Activated CD8-positive, alpha-beta memory T cell treated with anti-CD3 and anti-CD28 coated beads, Interleukin-2, amount 50 U/mL, for 24 hours (primary cell): ENCODE measurements at regions not wholly inside any gene's neighbourhood (a gene's known extent, or its start where the extent isn't known, plus 50 kb on each side); places are given as distances from the start of the nearest gene placed in this dataset.

ENCODE experiments used
- DNase-seq: peaks from one replicate; pipeline ENCODE4 v3.0.0-alpha.2; 2020; ENCODE audit errors: extremely low read depth

- DNase-seq: no peak
Measured at GRCh38 chr9:126125577-126125976, 201.1 kb upstream of the MVB12B start.

GRCh38 chr9:126125992-126126409, 200.6 kb upstream of the MVB12B start:
- no peak for DNase-seq

DNA sequence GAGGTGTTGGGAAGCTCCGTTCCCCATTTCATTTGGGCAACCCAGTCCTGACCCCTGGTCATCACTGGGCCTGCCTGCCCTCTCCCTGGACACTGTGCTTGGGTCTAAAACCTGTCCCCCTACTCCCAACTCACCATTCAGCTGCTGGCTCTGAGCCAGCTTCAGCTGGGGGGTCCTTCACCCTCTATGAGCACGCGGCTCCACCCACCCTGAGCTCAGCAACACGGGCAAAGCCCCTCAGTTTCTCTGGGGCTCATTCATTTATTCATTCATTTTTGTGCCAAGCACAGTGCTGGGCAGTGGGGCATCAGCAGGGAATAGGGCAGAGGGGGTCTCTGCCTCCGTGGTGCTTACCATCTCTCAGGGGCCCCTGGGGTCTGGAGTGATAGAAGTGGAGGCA, 199.8 kb upstream of the MVB12B start:
- no peak for DNase-seq

DNA sequence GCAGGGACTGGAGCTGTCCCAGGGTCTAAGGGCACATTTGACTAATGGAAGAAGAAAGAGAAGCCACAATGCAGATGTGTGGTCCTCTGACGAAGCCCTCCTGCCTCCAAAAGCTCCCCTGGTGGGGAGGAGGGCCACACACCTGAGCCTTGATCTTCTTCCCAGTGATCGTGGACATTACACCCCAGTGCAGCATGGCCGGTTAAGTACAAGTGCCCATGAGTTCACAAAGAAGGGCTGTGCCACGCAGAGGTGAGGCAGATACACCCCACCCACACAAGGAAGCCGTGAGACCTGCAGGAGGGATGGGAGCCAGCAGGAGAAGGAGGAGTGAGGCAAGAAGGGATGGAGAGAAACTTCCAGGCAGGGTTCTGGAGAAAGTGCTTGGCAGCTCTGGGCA, 199.0 kb upstream of the MVB12B start:
- no peak for DNase-seq

GRCh38 chr9:126128494-126129142, 198.0 kb upstream of the MVB12B start:
- DNase-seq: no peak

DNA sequence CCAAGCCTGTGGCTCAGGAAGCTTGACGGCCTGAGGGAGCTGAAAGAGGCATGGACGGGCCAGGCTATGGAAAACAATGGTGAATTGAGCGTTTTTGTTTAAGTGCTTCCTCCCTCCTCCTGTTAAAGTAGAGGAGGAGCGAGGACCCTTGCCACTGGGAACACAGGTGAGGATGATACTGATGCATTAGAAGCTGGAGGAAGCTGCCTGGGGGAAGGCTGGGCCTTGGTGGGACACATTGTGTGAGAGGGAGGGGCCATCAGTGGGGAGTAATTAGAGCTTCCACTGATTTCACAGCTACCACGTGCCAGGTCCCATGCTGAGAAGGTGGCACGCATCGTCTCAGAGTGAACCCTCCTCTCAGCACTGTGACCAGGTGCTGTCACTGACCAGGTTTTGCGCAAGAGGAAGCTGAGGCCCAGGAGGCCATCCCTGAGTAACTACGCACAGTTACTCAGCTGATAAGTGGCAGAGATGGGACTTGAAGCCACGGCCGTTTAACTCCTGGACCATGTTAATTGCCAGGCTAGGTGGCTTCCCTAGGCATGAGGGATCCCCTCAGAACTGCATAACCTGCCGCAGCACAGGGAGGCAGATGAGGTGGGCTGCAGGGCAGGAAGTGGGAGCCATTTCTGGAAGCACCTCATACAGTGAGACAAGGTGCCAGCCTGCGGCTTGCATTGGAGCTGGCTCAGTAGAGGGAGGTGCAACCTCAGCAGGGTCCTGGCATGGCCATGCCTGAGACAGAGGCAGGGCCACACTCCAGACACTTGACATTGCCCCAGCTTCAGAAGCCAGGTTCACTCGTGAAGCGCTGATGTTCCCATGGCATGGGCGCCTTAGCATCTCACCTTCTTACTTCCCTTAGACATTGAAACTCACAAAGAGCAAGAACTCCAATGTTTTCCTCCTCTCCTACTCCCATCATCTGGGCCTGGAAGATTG, 195.3 kb upstream of the MVB12B start:
- DNase-seq: no peak

DNA sequence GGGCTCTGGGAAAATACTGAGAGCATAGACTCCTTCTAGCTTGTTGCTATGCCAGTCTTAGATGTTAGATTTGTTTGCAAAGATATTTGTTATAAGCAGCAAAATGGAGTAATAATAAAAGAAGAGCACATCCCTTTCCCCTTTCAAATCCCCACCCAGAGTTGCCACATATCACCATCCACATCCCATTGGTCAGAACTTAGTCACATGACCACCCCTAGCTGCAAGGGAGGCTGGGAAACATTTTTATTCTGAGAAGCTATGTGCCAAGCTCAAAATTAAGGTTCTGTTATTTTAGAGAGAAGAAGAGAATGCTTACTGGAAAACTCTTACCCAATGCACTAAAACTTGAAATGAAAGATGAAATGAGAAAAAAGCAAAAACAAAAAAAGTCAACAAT, 193.9 kb upstream of the MVB12B start:
- DNase-seq: no peak

DNA sequence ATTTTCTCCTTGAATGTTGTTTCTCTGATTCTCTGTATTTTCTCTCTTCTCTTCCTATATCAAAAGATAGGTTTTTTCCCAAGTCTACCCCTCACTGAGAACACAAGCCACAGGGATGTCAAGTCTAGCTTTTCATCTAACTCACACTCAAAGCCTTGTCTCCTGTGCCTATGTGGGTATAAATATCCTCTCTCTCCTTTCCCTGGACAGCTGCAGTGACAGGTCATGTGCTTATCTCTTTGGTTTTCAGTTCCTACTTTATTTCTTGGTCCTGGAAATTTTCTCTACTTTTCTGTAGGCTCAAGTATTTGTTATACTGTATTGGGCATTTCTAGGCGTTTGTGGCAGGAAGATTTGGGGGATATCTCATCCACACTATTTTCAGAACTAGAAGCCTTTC, 182.4 kb upstream of the MVB12B start:
- no peak for DNase-seq

GRCh38 chr9:126144603-126145456, 181.8 kb upstream of the MVB12B start:
- DNase-seq: no peak

DNA sequence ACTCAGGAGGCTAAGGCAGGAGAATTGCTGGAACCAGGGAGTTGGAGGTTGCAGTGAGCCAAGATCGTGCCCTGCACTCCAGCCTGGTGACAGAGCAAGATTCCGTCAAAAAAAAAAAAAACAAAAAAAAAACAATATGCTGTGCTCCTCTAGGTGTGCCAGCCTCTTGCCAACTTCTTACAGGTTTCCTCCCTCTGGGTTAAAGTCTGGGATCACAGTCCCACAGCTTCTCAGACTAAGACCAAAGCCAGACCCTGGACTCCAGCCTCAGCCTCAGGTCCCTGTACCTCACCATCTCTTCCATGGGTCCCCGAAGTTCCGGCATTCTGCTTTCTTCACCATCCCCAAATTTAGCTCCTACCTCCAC, 180.8 kb upstream of the MVB12B start:
- no peak for DNase-seq

DNA sequence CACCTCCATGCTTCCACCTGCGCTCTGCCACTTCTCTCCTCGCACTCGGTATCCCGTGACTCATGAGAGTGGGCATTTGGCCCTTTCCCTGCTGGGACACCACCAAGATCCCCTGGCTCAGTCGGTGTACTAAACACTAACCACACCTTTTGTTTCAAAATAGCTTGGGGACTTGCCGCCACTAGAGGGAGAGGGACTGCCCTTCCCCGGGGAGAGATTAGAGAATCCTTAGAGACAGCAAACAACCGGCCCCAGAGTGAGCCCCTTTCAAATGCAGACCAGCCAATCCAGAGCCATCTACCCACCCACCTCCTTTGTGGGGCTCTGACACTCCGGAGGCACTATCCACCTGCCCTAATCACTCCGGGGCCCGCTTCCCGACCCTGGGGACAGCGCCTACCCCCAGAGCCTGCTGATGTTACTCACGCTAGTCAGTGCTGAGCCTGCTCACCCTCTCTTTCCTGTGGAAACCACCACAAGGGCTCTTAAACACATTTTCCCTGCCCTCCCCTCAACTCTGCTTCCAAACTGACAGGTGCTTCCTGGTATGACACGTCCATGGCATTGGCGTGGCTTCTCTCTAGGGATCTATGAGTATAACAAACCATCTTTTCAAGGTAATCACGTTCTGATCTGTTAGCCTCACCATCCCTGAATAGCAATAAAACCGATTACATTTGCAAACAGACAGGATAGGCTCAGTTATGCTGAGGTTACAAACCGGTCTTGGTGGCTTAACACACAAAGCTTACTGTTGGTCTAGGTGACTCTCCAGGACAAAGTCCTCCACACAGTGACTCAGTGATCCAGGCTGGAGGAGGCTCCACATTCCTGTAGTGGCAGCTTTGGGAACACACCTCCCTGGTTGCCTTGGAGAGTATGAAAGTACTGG, 180.1 kb upstream of the MVB12B start:
- DNase-seq: peak; percentile 12

- no peak for DNase-seq
Measured at GRCh38 chr9:126147186-126147935, 179.3 kb upstream of the MVB12B start.

DNA sequence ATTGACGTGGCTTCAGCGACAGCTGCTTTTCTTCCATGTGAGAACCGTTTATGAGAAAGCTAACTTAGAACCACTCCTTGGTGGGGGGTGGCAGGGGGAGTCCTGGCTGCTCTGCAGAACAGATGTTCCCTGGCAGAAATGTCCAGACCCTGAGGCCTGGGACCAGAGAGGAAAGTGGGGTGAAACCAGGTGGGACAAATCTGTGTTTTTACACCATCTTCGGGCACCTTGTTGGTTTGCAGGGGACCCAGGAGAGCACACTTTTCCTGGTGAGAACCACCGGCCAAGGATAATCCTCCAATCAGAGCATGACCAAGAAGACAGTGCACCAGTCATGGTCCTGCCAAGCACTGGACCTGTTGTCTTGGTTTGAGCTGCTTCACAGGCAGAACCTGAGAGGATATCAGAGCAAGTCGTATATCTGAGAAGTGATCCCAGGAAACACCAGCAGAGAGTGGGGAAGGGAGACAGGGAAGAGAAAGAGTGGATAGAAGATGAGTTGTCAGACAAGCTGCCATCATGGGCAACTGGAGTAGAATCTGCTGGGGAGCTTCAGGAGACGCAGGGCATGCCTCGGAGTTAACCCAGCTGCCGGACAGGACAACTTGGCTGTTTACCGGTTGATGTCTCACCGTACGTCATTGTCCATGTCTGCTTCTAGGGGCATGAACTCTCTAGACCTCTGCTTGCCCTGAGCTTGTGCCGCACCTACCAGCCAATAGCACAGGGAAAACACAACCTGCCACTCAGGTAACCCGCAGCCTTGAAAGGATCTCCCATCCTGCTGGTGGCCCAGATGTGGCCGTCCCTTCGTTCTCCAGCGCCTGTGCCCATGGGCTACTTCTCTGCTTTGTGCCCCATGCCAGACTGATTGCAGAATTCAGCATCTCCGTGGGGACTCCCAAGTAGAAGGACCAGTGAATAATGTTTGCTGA, 178.4 kb upstream of the MVB12B start:
- DNase-seq: no peak

GRCh38 chr9:126148994-126149393, 177.6 kb upstream of the MVB12B start:
- no peak for DNase-seq

DNA sequence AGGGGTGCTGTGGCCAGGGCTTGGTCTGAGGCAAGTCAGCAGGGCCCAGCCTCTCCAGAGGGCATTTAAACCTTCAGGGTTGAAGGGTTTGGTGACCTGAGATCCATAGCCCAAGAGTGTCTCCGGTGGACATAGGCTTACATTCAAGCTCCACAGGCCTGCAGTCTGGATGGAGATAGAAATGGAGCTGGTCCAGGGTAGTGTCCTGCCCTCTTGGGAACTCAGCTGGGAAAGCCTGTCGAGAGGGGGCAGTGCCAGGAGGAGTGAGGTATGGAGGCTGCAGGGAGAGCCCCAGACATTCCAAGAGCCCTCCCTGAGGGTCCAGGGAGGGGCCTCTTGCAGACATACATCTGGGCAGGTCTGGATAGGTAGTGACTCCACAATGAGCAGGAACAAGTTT, 177.0 kb upstream of the MVB12B start:
- no peak for DNase-seq

DNA sequence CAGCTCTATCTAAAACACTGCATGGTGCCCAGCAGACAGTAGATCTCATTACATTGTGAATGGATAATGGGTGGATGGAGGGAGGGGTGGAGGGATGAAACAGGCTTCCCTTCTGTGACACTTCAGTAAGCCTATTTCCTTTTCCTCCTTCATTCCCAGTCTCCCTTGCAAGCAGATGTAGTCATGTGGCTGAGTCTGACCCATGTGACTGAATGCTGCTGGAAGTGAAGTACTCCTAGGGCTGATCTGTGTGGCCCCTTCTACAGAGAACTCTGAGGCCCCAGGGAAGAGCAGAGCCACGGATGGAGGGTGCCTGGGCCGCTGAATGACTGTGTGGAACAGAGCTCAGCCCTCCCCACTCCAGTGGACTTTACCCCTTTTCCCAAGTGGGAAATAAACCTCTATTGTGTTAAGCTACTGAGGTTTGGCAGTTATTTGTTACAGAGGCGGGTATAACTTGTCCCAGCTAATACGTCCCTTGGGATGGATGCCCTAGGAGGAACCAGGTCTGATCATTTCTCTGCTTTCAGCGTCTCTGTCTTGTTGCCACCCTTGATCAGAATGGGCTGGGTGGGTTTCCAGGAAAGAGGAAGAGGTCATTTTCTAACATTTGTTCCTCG, 176.1 kb upstream of the MVB12B start:
- DNase-seq: no peak

- DNase-seq: no peak
Measured at GRCh38 chr9:126151031-126151685, 175.5 kb upstream of the MVB12B start.

DNA sequence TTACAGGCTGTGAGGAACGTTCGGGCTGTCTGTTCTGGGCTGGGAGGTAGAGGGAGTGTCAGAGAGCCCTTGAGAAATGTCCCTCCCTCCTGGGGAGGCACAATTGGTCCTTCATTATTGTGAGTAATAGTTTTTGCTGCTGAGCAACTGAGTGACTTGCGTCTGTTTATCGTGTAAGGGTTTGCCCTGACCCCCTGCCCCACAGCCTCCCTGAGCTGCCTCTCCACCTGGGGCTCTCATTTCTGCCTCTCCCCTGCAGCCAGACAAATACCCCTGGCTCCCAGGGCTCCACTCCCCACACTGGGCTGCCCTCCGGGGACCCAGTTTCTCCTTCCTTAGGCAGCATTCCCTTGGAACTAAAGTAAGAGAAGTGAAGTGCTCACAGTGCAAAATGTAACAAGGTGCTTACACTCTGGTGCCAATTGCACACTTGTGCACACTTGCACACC, 174.9 kb upstream of the MVB12B start:
- DNase-seq: no peak
